Caki2 (cell line): ENCODE measurements at regions not wholly inside any gene's neighbourhood (a gene's known extent, or its start where the extent isn't known, plus 50 kb on each side); places are given as distances from the start of the nearest gene placed in this dataset.

ENCODE experiments used
- DNase-seq: peaks from one replicate; pipeline ENCODE4 v3.0.0-alpha.2; 2015; ENCODE audit warnings: low read depth
- in situ Hi-C: cut with HindIII; loops from 2 replicates; pipeline ENCODE4 v1.10.0; 2016; ENCODE audit warnings: low sequenced_read_pairs, low pct_unique_long_range_greater_than_20kb, mixed read lengths

- DNase-seq = peak; percentile 44
- in situ Hi-C loops = no loop called here
Observed at GRCh38 chr15:31977812-31978661, 52.3 kb upstream of the CHRNA7 start.
